ENCODE measurements at regions not wholly inside any gene's neighbourhood (a gene's known extent, or its start where the extent isn't known, plus 50 kb on each side); places are given as distances from the start of the nearest gene placed in this dataset.

- TF ChIP-seq CTCF (IDR thresholded peaks at IDR 0.05) (no peak), EZH2 (IDR thresholded peaks at IDR 0.05; ENCODE audit: borderline replicate concordance, insufficient read depth, low read depth, low read length, poor library complexity, severe bottlenecking) (no peak)
Measured at GRCh38 chr11:130600616-130601015, 152.2 kb downstream of the ADAMTS15 start.

Data from B cell (primary cell).